HCT116 (cell line): ENCODE measurements at regions not wholly inside any gene's neighbourhood (a gene's known extent, or its start where the extent isn't known, plus 50 kb on each side); places are given as distances from the start of the nearest gene placed in this dataset.

Source experiments
- ATAC-seq: fragments of 200-7000 bp; cut with Tn5 transposase; 2 replicates; pipeline ENCODE4 v1.9.1; 2020; ENCODE audit warnings: mild to moderate bottlenecking, moderate library complexity
- BruUV-seq: library from RNA; stranded (reverse); fragments of 400-500 nt; replicated peaks from 2 replicates; lab custom pipeline; 2021; lab: Mats Ljungman, UMichigan
- CTCF ChIA-PET: fragments of 300-600 bp; sonication (Branson Sonifier 250); formaldehyde crosslinking; loops from one replicate; lab custom pipeline; 2021; ENCODE audit warnings: antibody characterized with exemption; lab: Charles Lee
- POLR2A ChIA-PET: fragments of 300-600, 350-600 bp; sonication (Branson Sonifier 250); formaldehyde crosslinking; loops from one replicate; lab custom pipeline; 2021; ENCODE audit warnings: antibody characterized with exemption; lab: Charles Lee
- RAD21 ChIA-PET, 2 experiments: fragments of 300-600 bp; sonication (Branson Sonifier 250); formaldehyde crosslinking; loops; one replicate each; lab custom pipeline; 2023; ENCODE audit warnings: low total read pairs in 2 of 2; ENCODE audit not compliant: uncharacterized antibody in 2 of 2, unreplicated experiment in 2 of 2, low non-redundant PET in 1 of 2; lab: Charles Lee
- DNase-seq: peaks from one replicate; pipeline ENCODE4 v3.0.0-alpha.2; 2010; ENCODE audit warnings: low read depth, low spot score
- H2AFZ ChIP-seq: fragments of 200-600 bp; shearing (Covaris generic), sonication (generic); 2 replicates; pipeline ENCODE4 v1.6.1; 2017; ENCODE audit warnings: low read depth, mixed run types, mixed read lengths, antibody characterized with exemption, low read length; ENCODE audit not compliant: poor library complexity, severe bottlenecking
- H3K27ac ChIP-seq: 2 replicates; pipeline ENCODE4 v1.5.1; 2012; ENCODE audit warnings: low read depth, low read length
- H3K27me3 ChIP-seq: fragments of 200-600 bp; sonication (generic); 2 replicates; pipeline ENCODE4 v1.6.1; 2016; ENCODE audit warnings: mixed run types, low read length, mixed read lengths; ENCODE audit not compliant: insufficient read depth
- H3K36me3 ChIP-seq, 2 experiments: fragments of 200-500 bp in 1 of 2; fragments of 200-600 bp in 1 of 2; sonication (Bioruptor generic) in 1 of 2; sonication (generic) in 1 of 2; 2 replicates each; pipeline versions ENCODE4 v1.5.1 to v1.6.1; 2014 to 2016; ENCODE audit warnings: low read length in 2 of 2, inconsistent platforms in 1 of 2, mixed read lengths in 1 of 2, mixed run types in 1 of 2; ENCODE audit not compliant: insufficient read depth in 2 of 2, control insufficient read depth in 1 of 2
- H3K4me1 ChIP-seq, 2 experiments: fragments of 200-600 bp in 1 of 2; sonication (generic) in 1 of 2; 2 replicates each; pipeline versions ENCODE4 v1.5.1 to v1.6.1; 2012 to 2017; ENCODE audit warnings: low read length in 2 of 2, inconsistent platforms in 1 of 2, mild to moderate bottlenecking in 1 of 2, mixed read lengths in 1 of 2, mixed run types in 1 of 2, moderate library complexity in 1 of 2; ENCODE audit not compliant: insufficient read depth in 2 of 2, control insufficient read depth in 1 of 2
- H3K4me2 ChIP-seq: fragments of 200-600 bp; sonication (generic); 2 replicates; pipeline ENCODE4 v1.6.1; 2017; ENCODE audit warnings: mixed run types, low read length, mixed read lengths
- H3K4me3 ChIP-seq, 2 experiments: fragments of 200-600 bp in 1 of 2; sonication (generic) in 1 of 2; replicated peaks in 1 of 2; 2 replicates each; pipeline ENCODE4 v1.5.1; 2011 to 2016; ENCODE audit warnings: low read length in 2 of 2, control low read depth in 1 of 2, low read depth in 1 of 2, mild to moderate bottlenecking in 1 of 2, mixed read lengths in 1 of 2, mixed run types in 1 of 2
- H3K79me2 ChIP-seq: fragments of 200-600 bp; sonication (generic); 2 replicates; pipeline ENCODE4 v1.6.1; 2017; ENCODE audit warnings: mild to moderate bottlenecking, mixed run types, low read length, moderate library complexity, mixed read lengths; ENCODE audit not compliant: insufficient read depth
- H3K9ac ChIP-seq: fragments of 200-600 bp; sonication (generic); 2 replicates; pipeline ENCODE4 v1.6.1; 2016; ENCODE audit warnings: low read length, mixed read lengths
- H3K9me2 ChIP-seq: fragments of 200-600 bp; sonication (generic), shearing (Covaris generic); 2 replicates; pipeline ENCODE4 v1.6.1; 2017; ENCODE audit warnings: mixed run types, mild to moderate bottlenecking, moderate library complexity; ENCODE audit not compliant: insufficient read depth
- H3K9me3 ChIP-seq, 2 experiments: fragments of 200-500 bp in 1 of 2; fragments of 200-600 bp in 1 of 2; sonication (Bioruptor generic) in 1 of 2; sonication (generic) in 1 of 2; 2 replicates each; pipeline ENCODE4 v1.6.1; 2014 to 2017; ENCODE audit warnings: low read length in 2 of 2, mixed read lengths in 2 of 2, inconsistent platforms in 1 of 2, low read depth in 1 of 2, mild to moderate bottlenecking in 1 of 2, mixed run types in 1 of 2, moderate library complexity in 1 of 2; ENCODE audit not compliant: control insufficient read depth in 1 of 2, insufficient read depth in 1 of 2
- H4K20me1 ChIP-seq: fragments of 200-600 bp; sonication (generic), shearing (Covaris generic); 2 replicates; pipeline ENCODE4 v1.6.1; 2017; ENCODE audit warnings: mixed run types, mild to moderate bottlenecking, moderate library complexity; ENCODE audit not compliant: insufficient read depth
- ATF3 ChIP-seq: IDR thresholded peaks from 2 replicates; pipeline ENCODE4 v1.6.1; 2012
- CBX3 ChIP-seq: IDR thresholded peaks from 2 replicates; pipeline ENCODE4 v1.6.1; 2012; ENCODE audit warnings: low read depth
- CEBPB ChIP-seq: IDR thresholded peaks from 2 replicates; pipeline ENCODE4 v1.6.1; 2012; ENCODE audit warnings: low read depth
- CTCF ChIP-seq, 3 experiments: fragments of 200-600 bp in 1 of 3; sonication (generic) in 1 of 3; IDR thresholded peaks in 2 of 3; conservative IDR thresholded peaks in 1 of 3; 2 replicates each; pipeline ENCODE4 v1.5.1; 2012 to 2017; ENCODE audit warnings: low read depth in 2 of 3, low read length in 2 of 3, antibody characterized with exemption in 1 of 3, borderline replicate concordance in 1 of 3, control low read depth in 1 of 3, mild to moderate bottlenecking in 1 of 3, mixed read lengths in 1 of 3, mixed run types in 1 of 3, moderate library complexity in 1 of 3; ENCODE audit not compliant: insufficient read depth in 1 of 3
- EGR1 ChIP-seq: IDR thresholded peaks from 2 replicates; pipeline ENCODE4 v1.6.1; 2012; ENCODE audit warnings: low read depth
- EZH2phosphoT487 ChIP-seq: fragments of 200-600 bp; IDR thresholded peaks from 2 replicates; pipeline ENCODE4 v1.6.1; 2018; ENCODE audit warnings: antibody characterized with exemption, borderline replicate concordance
- FOSL1 ChIP-seq: IDR thresholded peaks from 2 replicates; pipeline ENCODE4 v1.6.1; 2012; ENCODE audit warnings: low read depth
- JUND ChIP-seq: IDR thresholded peaks from 2 replicates; pipeline ENCODE4 v1.6.1; 2012
- MAX ChIP-seq: IDR thresholded peaks from 2 replicates; pipeline ENCODE4 v1.6.1; 2012
- POLR2AphosphoS5 ChIP-seq: IDR thresholded peaks from 2 replicates; pipeline ENCODE4 v1.6.1; 2011; ENCODE audit warnings: mild to moderate bottlenecking, low read depth, low read length, moderate library complexity
- RAD21 ChIP-seq: IDR thresholded peaks from 2 replicates; pipeline ENCODE4 v1.6.1; 2012; ENCODE audit warnings: low read depth, mild to moderate bottlenecking
- REST ChIP-seq: IDR thresholded peaks from 2 replicates; pipeline ENCODE4 v1.6.1; 2012; ENCODE audit warnings: low read depth
- SIN3A ChIP-seq: IDR thresholded peaks from 2 replicates; pipeline ENCODE4 v1.6.1; 2012; ENCODE audit warnings: low read depth
- SP1 ChIP-seq: IDR thresholded peaks from 2 replicates; pipeline ENCODE4 v1.6.1; 2012; ENCODE audit warnings: low read depth
- SRF ChIP-seq: IDR thresholded peaks from 2 replicates; pipeline ENCODE4 v1.6.1; 2012; ENCODE audit warnings: low read depth
- TCF7L2 ChIP-seq: IDR thresholded peaks from 2 replicates; pipeline ENCODE4 v1.7.0; 2011; ENCODE audit warnings: borderline replicate concordance, inconsistent platforms; ENCODE audit not compliant: insufficient read depth, insufficient read length; ENCODE audit errors: extremely low read depth
- ZBTB33 ChIP-seq: IDR thresholded peaks from 2 replicates; pipeline ENCODE4 v1.6.1; 2011; ENCODE audit warnings: mild to moderate bottlenecking, low read length, moderate library complexity; ENCODE audit not compliant: insufficient replicate concordance; ENCODE audit errors: extremely low read depth
- ZFX ChIP-seq: fragments of 450-650 bp; IDR thresholded peaks from 2 replicates; pipeline ENCODE4 v1.6.1; 2017
- intact Hi-C: fragments of 100-400 bp; cut with micrococcal nuclease; formaldehyde crosslinking; loops from 2 replicates; pipeline ENCODE4 v1.10.0; 2022

- RAD21 ChIA-PET: no interaction called here
- TF ChIP-seq FOSL1: no peak
- TF ChIP-seq CBX3: no peak
- TF ChIP-seq REST: no peak
- no peak for TF ChIP-seq CEBPB
- no peak for TF ChIP-seq EGR1
- TF ChIP-seq CTCF (IDR thresholded peaks at IDR 0.05 in 2 of 3, conservative IDR thresholded peaks at IDR 0.05 in 1 of 3; ENCODE audit: borderline replicate concordance in 1 of 3, insufficient read depth in 1 of 3, low read depth in 2 of 3, low read length in 2 of 3): no peak
- no peak for TF ChIP-seq TCF7L2
- TF ChIP-seq SIN3A: no peak
- TF ChIP-seq ZFX: no peak
- no peak for TF ChIP-seq ATF3
- TF ChIP-seq EZH2phosphoT487: no peak
- no peak for TF ChIP-seq SRF
- no peak for TF ChIP-seq ZBTB33
- no peak for TF ChIP-seq SP1
- no peak for TF ChIP-seq MAX
- no peak for TF ChIP-seq POLR2AphosphoS5
- TF ChIP-seq RAD21: no peak
- TF ChIP-seq JUND: no peak
- Histone ChIP-seq H3K36me3 (no peaks in the 10 kb centered on the region), H3K4me1 (no peaks in the 10 kb centered on the region), H3K9me2 (no peaks in the 10 kb centered on the region), H3K4me2 (no peak overlapping the region), H2AFZ (no peak overlapping the region), H4K20me1 (no peaks in the 10 kb centered on the region), H3K4me3 (no peak overlapping the region), H3K9ac (no peak overlapping the region), H3K27me3 (no peaks in the 10 kb centered on the region), H3K79me2 (no peaks in the 10 kb centered on the region), H3K9me3 (no peaks in the 10 kb centered on the region), H3K27ac (no peak overlapping the region)
- intact Hi-C loops: no loop called here
- CTCF ChIA-PET: no interaction called here
- POLR2A ChIA-PET: no interaction called here
- DNase-seq (no peak), ATAC-seq (no peak)
- no TSS peak for BruUV-seq
These were observed 502.8 kb downstream of the TCERG1L start for GRCh38 chr10:130808686-130809085.
